Tibial nerve (tissue), 3 donors: ENCODE measurements at regions not wholly inside any gene's neighbourhood (a gene's known extent, or its start where the extent isn't known, plus 50 kb on each side); places are given as distances from the start of the nearest gene placed in this dataset.

ENCODE experiments used
- CTCF ChIP-seq, 5 experiments: fragments of 200-600 bp in 3 of 5; fragments of 450-650 bp in 2 of 5; sonication (generic) in 3 of 5; IDR thresholded peaks; one replicate each; pipeline ENCODE4 v1.5.1; 2016 to 2019; ENCODE audit warnings: antibody characterized with exemption in 5 of 5, mild to moderate bottlenecking in 3 of 5, moderate library complexity in 2 of 5
- POLR2A ChIP-seq, 2 donors: fragments of 450-650 bp; IDR thresholded peaks; one replicate each; pipeline ENCODE4 v1.6.1; 2017; ENCODE audit warnings: antibody characterized with exemption in 2 of 2, mild to moderate bottlenecking in 2 of 2, moderate library complexity in 2 of 2

DNA sequence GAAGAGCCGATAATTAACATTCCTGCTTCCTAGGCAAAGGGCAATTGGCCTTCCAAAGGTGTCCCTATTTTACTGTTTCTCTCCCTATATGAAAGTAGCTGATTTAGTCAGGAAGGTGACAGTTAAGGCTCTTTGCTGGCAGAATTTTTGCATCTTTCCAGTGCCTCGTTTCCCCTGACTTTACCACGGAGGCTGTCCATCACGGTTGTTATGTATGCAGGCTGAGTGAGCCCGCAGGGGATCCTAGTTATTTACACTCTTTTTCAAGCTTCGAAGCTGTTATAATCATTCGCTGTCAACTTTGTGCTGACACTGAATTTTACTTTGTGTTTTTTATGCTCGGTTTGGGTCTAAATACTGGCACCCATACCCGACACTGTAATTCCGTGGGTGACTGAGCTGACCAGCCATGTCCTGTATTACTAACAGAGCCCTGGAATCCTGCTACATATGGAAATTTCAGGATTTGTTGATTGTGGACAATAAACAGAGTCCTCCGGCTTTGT, 713.8 kb upstream of the FANCL start:
- TF ChIP-seq POLR2A (IDR thresholded peaks at IDR 0.05) (no peak), CTCF (IDR thresholded peaks at IDR 0.05) (no peak)
